Upper lobe of right lung (tissue), 1 donor: ENCODE measurements at regions not wholly inside any gene's neighbourhood (a gene's known extent, or its start where the extent isn't known, plus 50 kb on each side); places are given as distances from the start of the nearest gene placed in this dataset.
"Not testable (repeated sequence)": the region's sequence is repeated elsewhere in the genome, so short reads cannot be mapped to it uniquely, and the experiment has no call there.

Experiments used
- ATAC-seq: fragments of 200-7000 bp; cut with Tn5 transposase; one replicate; pipeline ENCODE4 v1.9.1; 2020; ENCODE audit warnings: mild to moderate bottlenecking, moderate library complexity
- DNase-seq: peaks from one replicate; pipeline ENCODE4 v3.0.0-alpha.2; 2020
- H3K27ac ChIP-seq: fragments of 200-600 bp; one replicate; pipeline ENCODE4 v1.8.0; 2022
- H3K27me3 ChIP-seq: fragments of 200-600 bp; one replicate; pipeline ENCODE4 v1.8.0; 2022; ENCODE audit warnings: mild to moderate bottlenecking
- H3K36me3 ChIP-seq: fragments of 200-600 bp; one replicate; pipeline ENCODE4 v1.8.0; 2022
- H3K4me1 ChIP-seq: fragments of 200-600 bp; one replicate; pipeline ENCODE4 v1.8.0; 2022
- H3K4me3 ChIP-seq: fragments of 200-600 bp; one replicate; pipeline ENCODE4 v1.8.0; 2022; ENCODE audit warnings: mild to moderate bottlenecking
- H3K9me3 ChIP-seq: fragments of 200-600 bp; one replicate; pipeline ENCODE4 v1.8.0; 2022
- intact Hi-C: fragments of 100-400 bp; cut with DNase I; formaldehyde crosslinking; loops from one replicate; pipeline ENCODE4 v1.11.0; 2022
- TF ChIP-seq, protein P1 (sequence below): fragments of 200-600 bp; IDR thresholded peaks from one replicate; pipeline ENCODE4 v1.8.0; 2022; ENCODE audit warnings: antibody characterized with exemption
- donor health status: DM: no; HTN: yes; CAD: no; lungs with severe emphysema.

- intact Hi-C loops = no loop called here
- no peak for ATAC-seq
- Histone ChIP-seq H3K27me3 (no peaks in the 10 kb centered on the region), H3K9me3 (no peaks in the 10 kb centered on the region), H3K4me1 (no peaks in the 10 kb centered on the region), H3K27ac (no peak overlapping the region), H3K36me3 (no peaks in the 10 kb centered on the region), H3K4me3 (no peak overlapping the region)
- no peak for DNase-seq
- TF ChIP-seq, protein P1, sequence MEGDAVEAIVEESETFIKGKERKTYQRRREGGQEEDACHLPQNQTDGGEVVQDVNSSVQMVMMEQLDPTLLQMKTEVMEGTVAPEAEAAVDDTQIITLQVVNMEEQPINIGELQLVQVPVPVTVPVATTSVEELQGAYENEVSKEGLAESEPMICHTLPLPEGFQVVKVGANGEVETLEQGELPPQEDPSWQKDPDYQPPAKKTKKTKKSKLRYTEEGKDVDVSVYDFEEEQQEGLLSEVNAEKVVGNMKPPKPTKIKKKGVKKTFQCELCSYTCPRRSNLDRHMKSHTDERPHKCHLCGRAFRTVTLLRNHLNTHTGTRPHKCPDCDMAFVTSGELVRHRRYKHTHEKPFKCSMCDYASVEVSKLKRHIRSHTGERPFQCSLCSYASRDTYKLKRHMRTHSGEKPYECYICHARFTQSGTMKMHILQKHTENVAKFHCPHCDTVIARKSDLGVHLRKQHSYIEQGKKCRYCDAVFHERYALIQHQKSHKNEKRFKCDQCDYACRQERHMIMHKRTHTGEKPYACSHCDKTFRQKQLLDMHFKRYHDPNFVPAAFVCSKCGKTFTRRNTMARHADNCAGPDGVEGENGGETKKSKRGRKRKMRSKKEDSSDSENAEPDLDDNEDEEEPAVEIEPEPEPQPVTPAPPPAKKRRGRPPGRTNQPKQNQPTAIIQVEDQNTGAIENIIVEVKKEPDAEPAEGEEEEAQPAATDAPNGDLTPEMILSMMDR = no peak
Measured at GRCh38 chr1:188817814-188818213, 1659.8 kb downstream of the BRINP3 start.

GRCh38 chr1:188822248-188822647, 1655.4 kb downstream of the BRINP3 start:
- DNase-seq (no peak), ATAC-seq (no peak)
- intact Hi-C loops = no loop called here
- no peak overlapping the region for H3K27ac ChIP-seq
- H3K9me3 ChIP-seq = no peaks in the 10 kb centered on the region
- no peaks in the 10 kb centered on the region for H3K4me1 ChIP-seq
- H3K27me3 ChIP-seq = no peaks in the 10 kb centered on the region
- H3K36me3 ChIP-seq = no peaks in the 10 kb centered on the region
- no peak overlapping the region for H3K4me3 ChIP-seq
- TF ChIP-seq, protein P1 = no peak

GRCh38 chr1:188825471-188825870, 1652.2 kb downstream of the BRINP3 start:
- intact Hi-C loops = no loop called here
- H3K27me3 ChIP-seq = no peaks in the 10 kb centered on the region
- no peaks in the 10 kb centered on the region for H3K36me3 ChIP-seq
- DNase-seq (no peak), ATAC-seq (no peak)
- H3K4me1 ChIP-seq = no peaks in the 10 kb centered on the region
- no peak overlapping the region for H3K4me3 ChIP-seq
- no peak overlapping the region for H3K27ac ChIP-seq
- no peaks in the 10 kb centered on the region for H3K9me3 ChIP-seq
- TF ChIP-seq, protein P1 = no peak

DNA sequence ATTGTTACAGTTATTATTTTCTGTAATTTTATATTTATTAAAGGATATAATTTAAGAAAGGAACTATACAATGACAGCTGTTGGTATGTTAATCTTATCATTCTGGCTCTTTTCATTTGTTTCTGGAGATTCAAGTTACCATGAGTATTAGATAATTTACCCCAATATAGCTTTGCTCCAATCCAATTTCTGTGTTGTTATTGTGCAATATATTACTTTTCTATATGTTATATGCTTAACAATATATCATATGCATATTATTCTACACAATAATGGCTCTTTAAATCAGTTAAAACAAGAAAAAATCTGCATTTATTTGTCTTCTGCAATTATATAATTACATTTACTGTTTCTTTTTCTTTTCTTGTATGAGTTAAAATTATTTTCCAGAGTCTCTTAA, 1650.9 kb downstream of the BRINP3 start:
- H3K4me3 ChIP-seq = no peak overlapping the region
- ATAC-seq = no peak
- no peak overlapping the region for H3K27ac ChIP-seq
- H3K36me3 ChIP-seq = no peaks in the 10 kb centered on the region
- H3K27me3 ChIP-seq = no peaks in the 10 kb centered on the region
- H3K4me1 ChIP-seq = no peaks in the 10 kb centered on the region
- intact Hi-C loops = no loop called here
- H3K9me3 ChIP-seq = no peaks in the 10 kb centered on the region
- TF ChIP-seq, protein P1 = no peak
- no peak for DNase-seq

GRCh38 chr1:188827400-188827799, 1650.3 kb downstream of the BRINP3 start:
- Histone ChIP-seq H3K27me3 (no peaks in the 10 kb centered on the region), H3K9me3 (no peaks in the 10 kb centered on the region), H3K27ac (no peak overlapping the region), H3K4me1 (no peaks in the 10 kb centered on the region), H3K4me3 (no peak overlapping the region), H3K36me3 (no peaks in the 10 kb centered on the region)
- TF ChIP-seq, protein P1 = no peak
- no peak for DNase-seq
- intact Hi-C loops = no loop called here
- ATAC-seq = no peak

DNA sequence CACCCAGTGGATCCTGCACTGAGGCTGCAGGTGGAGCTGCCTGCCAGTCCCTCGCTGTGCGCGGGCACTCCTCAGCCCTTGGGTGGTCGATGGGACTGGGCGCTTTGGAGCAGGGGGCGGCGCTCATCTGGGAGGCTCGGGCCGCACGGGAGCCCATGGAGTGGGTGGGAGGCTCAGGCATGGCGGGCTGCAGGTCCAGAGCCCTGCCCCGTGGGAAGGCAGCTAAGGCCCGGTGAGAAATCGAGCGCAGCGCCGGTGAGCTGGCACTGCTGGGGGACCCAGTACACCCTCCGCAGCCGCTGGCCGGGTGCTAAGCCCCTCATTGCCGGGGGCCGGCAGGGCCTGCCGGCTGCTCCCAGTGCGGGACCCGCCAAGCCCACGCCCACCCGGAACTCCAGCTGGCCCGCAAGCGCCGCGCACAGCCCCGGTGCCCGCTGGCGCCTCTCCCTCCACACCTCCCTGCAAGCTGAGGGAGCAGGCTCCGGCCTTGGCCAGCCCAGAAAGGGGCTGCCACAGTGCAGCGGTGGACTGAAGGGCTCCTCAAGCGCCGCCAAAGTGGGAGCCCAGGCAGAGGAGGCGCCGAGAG, 1636.5 kb downstream of the BRINP3 start:
- H3K27ac ChIP-seq, H3K27me3 ChIP-seq, H3K9me3 ChIP-seq, H3K4me3 ChIP-seq, H3K36me3 ChIP-seq, DNase-seq, intact Hi-C loops, H3K4me1 ChIP-seq, ATAC-seq: not testable (repeated sequence)
